ENCODE measurements at regions not wholly inside any gene's neighbourhood (a gene's known extent, or its start where the extent isn't known, plus 50 kb on each side); places are given as distances from the start of the nearest gene placed in this dataset.

- ATAC-seq: no peak
Measured at GRCh38 chr10:62453274-62453673, 79.1 kb downstream of the ZNF365 start.

GRCh38 chr10:62454687-62455397 is 80.7 kb downstream of the ZNF365 start:
- no peak for ATAC-seq

GRCh38 chr10:62456611-62457101 is 82.5 kb downstream of the ZNF365 start:
- no peak for ATAC-seq

- ATAC-seq: no peak
Measured at GRCh38 chr10:62457196-62457595, 83.0 kb downstream of the ZNF365 start.

- no peak for ATAC-seq
Measured at GRCh38 chr10:62457598-62457997, 83.4 kb downstream of the ZNF365 start.

- ATAC-seq: no peak
Measured at GRCh38 chr10:62459072-62459471, 84.9 kb downstream of the ZNF365 start.

- ATAC-seq: no peak
Measured at GRCh38 chr10:62459500-62459899, 85.3 kb downstream of the ZNF365 start.

GRCh38 chr10:62460393-62460792 is 86.2 kb downstream of the ZNF365 start:
- ATAC-seq: no peak

- ATAC-seq: no peak
Measured at GRCh38 chr10:62461120-62461519, 87.0 kb downstream of the ZNF365 start.

GRCh38 chr10:62462461-62462860 is 88.3 kb downstream of the ZNF365 start:
- no peak for ATAC-seq

- ATAC-seq: no peak
Measured at GRCh38 chr10:62463364-62463763, 89.2 kb downstream of the ZNF365 start.

GRCh38 chr10:62464308-62464707 is 90.1 kb downstream of the ZNF365 start:
- ATAC-seq: no peak

GRCh38 chr10:62466590-62466989 is 92.4 kb downstream of the ZNF365 start:
- ATAC-seq: no peak

GRCh38 chr10:62467527-62467926 is 93.4 kb downstream of the ZNF365 start:
- no peak for ATAC-seq

GRCh38 chr10:62471711-62472110 is 97.5 kb downstream of the ZNF365 start:
- no peak for ATAC-seq

- ATAC-seq: no peak
Measured at GRCh38 chr10:62473241-62473640, 99.1 kb downstream of the ZNF365 start.

- no peak for ATAC-seq
Measured at GRCh38 chr10:62475551-62475950, 101.4 kb downstream of the ZNF365 start.

GRCh38 chr10:62479523-62479922 is 105.4 kb downstream of the ZNF365 start:
- ATAC-seq: no peak

- ATAC-seq: no peak
Measured at GRCh38 chr10:62480196-62480595, 106.0 kb downstream of the ZNF365 start.

GRCh38 chr10:62482581-62482980 is 108.4 kb downstream of the ZNF365 start:
- no peak for ATAC-seq

- no peak for ATAC-seq
Measured at GRCh38 chr10:62491597-62491996, 117.4 kb downstream of the ZNF365 start.

- ATAC-seq: no peak
Measured at GRCh38 chr10:62492012-62492869, 118.1 kb downstream of the ZNF365 start.

- ATAC-seq: no peak
Measured at GRCh38 chr10:62492870-62493180, 118.7 kb downstream of the ZNF365 start.

- ATAC-seq: no peak
Measured at GRCh38 chr10:62496925-62497324, 122.8 kb downstream of the ZNF365 start.

Measured in activated CD4-positive, CD25-positive, alpha-beta regulatory T cell treated with anti-CD3 and anti-CD28 coated beads, Interleukin-2, amount 50 U/mL, for 24 hours (primary cell).